HL-60 (cell line): ENCODE measurements at regions not wholly inside any gene's neighbourhood (a gene's known extent, or its start where the extent isn't known, plus 50 kb on each side); places are given as distances from the start of the nearest gene placed in this dataset.

Experiments used
- DNase-seq, 2 experiments: peaks; one replicate each; pipeline ENCODE4 v3.0.0-alpha.2; 2010 to 2020; ENCODE audit warnings: low read depth in 1 of 2, low spot score in 1 of 2
- H3K27ac ChIP-seq: fragments of 250-450 bp; sonication (Bioruptor Pico); replicated peaks from 2 replicates; pipeline ENCODE4 v1.5.1; 2020; ENCODE audit warnings: mild to moderate bottlenecking, moderate library complexity
- H3K27me3 ChIP-seq: fragments of 250-450 bp; sonication (Bioruptor Pico); 2 replicates; pipeline ENCODE4 v1.5.1; 2021; ENCODE audit warnings: mild to moderate bottlenecking, moderate library complexity; ENCODE audit not compliant: insufficient read depth, poor library complexity, severe bottlenecking
- H3K4me3 ChIP-seq: replicated peaks from 2 replicates; pipeline ENCODE4 v1.5.1; 2011; ENCODE audit warnings: mild to moderate bottlenecking, control low read depth, low read length; ENCODE audit not compliant: insufficient read depth
- CTCF ChIP-seq: IDR thresholded peaks from one replicate; pipeline ENCODE4 v1.5.1; 2011; ENCODE audit warnings: low read length, control low read depth, inconsistent platforms; ENCODE audit not compliant: insufficient read depth
- GABPA ChIP-seq: IDR thresholded peaks from 2 replicates; pipeline ENCODE4 v1.6.1; 2012; ENCODE audit warnings: low read depth
- POLR2AphosphoS5 ChIP-seq: IDR thresholded peaks from 2 replicates; pipeline ENCODE4 v1.6.1; 2012; ENCODE audit warnings: low read depth
- REST ChIP-seq: IDR thresholded peaks from 2 replicates; pipeline ENCODE4 v1.6.1; 2012; ENCODE audit warnings: low read depth; ENCODE audit not compliant: insufficient replicate concordance
- SPI1 ChIP-seq: IDR thresholded peaks from 2 replicates; pipeline ENCODE4 v1.6.1; 2012; ENCODE audit warnings: low read depth, mild to moderate bottlenecking, borderline replicate concordance

- Histone ChIP-seq H3K27me3 (no peaks in the 10 kb centered on the region), H3K4me3 (no peak overlapping the region), H3K27ac (no peak overlapping the region)
- DNase-seq = no peak
- TF ChIP-seq CTCF (no peak), POLR2AphosphoS5 (no peak), GABPA (no peak), REST (no peak), SPI1 (no peak)
Measured at GRCh38 chr1:208944981-208945451, 638.5 kb upstream of the CAMK1G start.

- no peaks in the 10 kb centered on the region for H3K27me3 ChIP-seq
- no peak overlapping the region for H3K27ac ChIP-seq
- H3K4me3 ChIP-seq = no peak overlapping the region
- DNase-seq = no peak
- no peak for TF ChIP-seq CTCF
- no peak for TF ChIP-seq SPI1
- TF ChIP-seq GABPA = no peak
- no peak for TF ChIP-seq POLR2AphosphoS5
- no peak for TF ChIP-seq REST
Measured at GRCh38 chr1:208950206-208950605, 633.3 kb upstream of the CAMK1G start.

GRCh38 chr1:208951026-208951525 lies 632.4 kb upstream of the CAMK1G start:
- TF ChIP-seq SPI1 (no peak), REST (no peak), CTCF (no peak), GABPA (no peak), POLR2AphosphoS5 (no peak)
- H3K27ac ChIP-seq = no peak overlapping the region
- no peak overlapping the region for H3K4me3 ChIP-seq
- DNase-seq = no peak
- no peaks in the 10 kb centered on the region for H3K27me3 ChIP-seq
